C1 segment of cervical spinal cord (tissue), 14 donors: ENCODE measurements at regions not wholly inside any gene's neighbourhood (a gene's known extent, or its start where the extent isn't known, plus 50 kb on each side); places are given as distances from the start of the nearest gene placed in this dataset.
A peak's percentile ranks its signal among the peaks of the same experiment; 100 is the strongest.
"Not testable (repeated sequence)": the region's sequence is repeated elsewhere in the genome, so short reads cannot be mapped to it uniquely, and the experiment has no call there.

ENCODE experiments used
- DNase-seq, 14 donors: peaks; one replicate each; lab custom pipeline; 2025; lab: John Stamatoyannopoulos, UW

GRCh38 chr16:29112755-29113347, 128.0 kb downstream of the LAT start:
- no peak for DNase-seq

- not testable (repeated sequence) for DNase-seq
Measured at GRCh38 chr16:29111901-29112680, 127.2 kb downstream of the LAT start.

GRCh38 chr16:29111421-29111820, 126.6 kb downstream of the LAT start:
- peak in 1 of 14 donors; percentile 33 for DNase-seq

- not testable (repeated sequence) for DNase-seq
Measured at GRCh38 chr16:29108625-29109169, 123.8 kb downstream of the LAT start.

- DNase-seq: no peak
Measured at GRCh38 chr16:29107299-29107698, 122.4 kb downstream of the LAT start.

GRCh38 chr16:29106259-29106908, 121.5 kb downstream of the LAT start:
- DNase-seq: not testable (repeated sequence)

GRCh38 chr16:29104600-29104999, 119.7 kb downstream of the LAT start:
- DNase-seq: not testable (repeated sequence)

- DNase-seq: not testable (repeated sequence)
Measured at GRCh38 chr16:29097965-29098364, 113.1 kb downstream of the LAT start.

- not testable (repeated sequence) for DNase-seq
Measured at GRCh38 chr16:29094729-29095624, 110.1 kb downstream of the LAT start.

- not testable (repeated sequence) for DNase-seq
Measured at GRCh38 chr16:29094325-29094724, 109.5 kb downstream of the LAT start.

- DNase-seq: not testable (repeated sequence)
Measured at GRCh38 chr16:29089679-29090078, 104.8 kb downstream of the LAT start.

- not testable (repeated sequence) for DNase-seq
Measured at GRCh38 chr16:29087673-29088072, 102.8 kb downstream of the LAT start.

GRCh38 chr16:29081829-29082639, 97.2 kb downstream of the LAT start:
- not testable (repeated sequence) for DNase-seq

GRCh38 chr16:29074554-29075402, 89.9 kb downstream of the LAT start:
- DNase-seq: peak in 10 of 14 donors; percentile 2 to 49 (median 16)

GRCh38 chr16:29062235-29062634, 77.4 kb downstream of the LAT start:
- not testable (repeated sequence) for DNase-seq

- DNase-seq: not testable (repeated sequence)
Measured at GRCh38 chr16:29061467-29061921, 76.6 kb downstream of the LAT start.

- DNase-seq: not testable (repeated sequence)
Measured at GRCh38 chr16:29060022-29060810, 75.4 kb downstream of the LAT start.

GRCh38 chr16:29059575-29059974, 74.7 kb downstream of the LAT start:
- DNase-seq: not testable (repeated sequence)
